Stimulated activated CD8-positive, alpha-beta memory T cell treated with anti-CD3 and anti-CD28 coated beads, Interleukin-12 subunit alpha, Interleukin-12 subunit beta, amount 100 ng/mL, for 24 hours (primary cell): ENCODE measurements at regions not wholly inside any gene's neighbourhood (a gene's known extent, or its start where the extent isn't known, plus 50 kb on each side); places are given as distances from the start of the nearest gene placed in this dataset.

Source experiments
- DNase-seq: peaks from one replicate; pipeline ENCODE4 v3.0.0-alpha.2; 2020; ENCODE audit errors: extremely low read depth

DNA sequence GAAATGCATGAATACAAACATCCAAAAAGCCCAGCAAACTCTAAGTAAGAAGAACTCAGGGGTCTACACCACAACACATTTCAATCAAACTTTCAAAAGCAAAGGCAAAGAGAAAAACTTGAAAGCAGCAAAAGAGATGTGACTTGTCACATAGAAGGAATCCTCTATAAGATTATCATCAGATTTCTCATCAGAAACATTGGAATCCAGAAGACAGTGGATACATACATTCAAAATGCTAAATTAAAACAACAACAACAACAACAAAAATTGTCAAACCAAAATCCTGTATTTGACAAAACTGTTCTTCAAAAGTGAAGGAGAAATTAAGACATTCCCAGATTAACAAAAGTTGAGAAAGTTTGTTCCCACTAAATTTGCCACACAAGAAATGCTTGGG lies 362.7 kb downstream of the ZNF608 start:
- no peak for DNase-seq

GRCh38 chr5:124377386-124377785 lies 369.1 kb downstream of the ZNF608 start:
- DNase-seq: no peak

DNA sequence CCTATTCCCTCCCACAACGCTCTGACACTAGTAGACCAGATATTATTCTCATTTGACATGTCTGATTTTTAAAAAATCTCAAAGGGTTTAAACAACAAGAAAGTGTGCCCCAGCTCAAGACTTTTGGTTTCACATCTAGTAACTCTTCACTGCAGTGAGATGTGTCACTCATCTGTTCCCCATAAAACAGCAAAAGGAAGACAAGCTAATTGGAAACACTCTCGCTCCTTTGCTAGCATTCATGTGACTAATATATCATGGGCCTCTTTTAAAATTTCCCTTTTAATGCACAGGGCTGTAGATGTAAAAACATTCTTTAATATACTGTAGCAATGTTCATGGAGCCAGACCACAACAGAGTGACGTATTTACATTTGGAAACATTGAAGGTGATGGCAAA lies 372.6 kb downstream of the ZNF608 start:
- DNase-seq: no peak

DNA sequence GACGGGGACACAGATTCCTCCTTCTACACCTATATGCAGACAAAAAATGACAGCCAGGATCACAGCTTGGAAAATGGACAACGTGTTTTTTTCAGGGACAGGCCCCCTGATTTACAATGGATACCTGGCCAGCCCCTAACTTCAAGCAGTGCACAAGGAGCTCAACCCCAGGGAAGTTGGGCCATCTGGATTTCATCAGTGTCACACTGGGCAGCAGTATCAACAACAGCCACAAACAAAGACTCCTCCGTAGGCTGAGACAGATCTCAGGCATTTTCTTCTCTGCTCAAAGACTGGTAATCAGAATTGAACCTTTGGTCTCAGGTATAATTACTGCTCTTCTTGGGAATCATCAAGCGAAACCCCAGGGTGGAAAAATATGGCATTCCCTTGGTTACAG lies 374.0 kb downstream of the ZNF608 start:
- no peak for DNase-seq

DNA sequence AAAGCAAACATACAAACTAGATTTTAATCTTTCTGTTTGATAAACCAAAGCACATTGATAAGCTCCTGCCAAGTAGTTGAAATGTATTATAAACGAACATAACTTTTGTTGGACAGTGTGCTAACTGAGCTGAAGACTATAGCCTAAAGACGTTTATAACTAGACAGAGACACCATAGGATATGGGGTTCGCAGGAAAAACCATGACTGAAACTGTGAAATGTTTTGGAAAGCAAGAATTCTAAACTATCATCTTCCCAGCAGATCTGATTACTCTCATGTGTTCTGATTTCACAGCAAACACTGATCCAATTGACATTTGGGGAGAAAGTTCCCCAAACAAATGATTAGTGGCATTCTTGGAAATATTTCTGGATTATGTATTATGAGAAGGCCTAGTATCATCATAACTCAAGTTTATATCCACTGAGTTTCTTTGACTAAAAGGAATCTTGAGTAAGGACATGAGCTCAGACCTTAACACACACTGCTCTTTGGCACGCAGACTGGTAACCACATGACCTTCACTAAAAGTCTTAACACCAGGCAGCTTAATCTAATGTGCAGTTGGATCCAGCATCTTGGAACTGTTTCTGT lies 375.2 kb downstream of the ZNF608 start:
- no peak for DNase-seq

DNA sequence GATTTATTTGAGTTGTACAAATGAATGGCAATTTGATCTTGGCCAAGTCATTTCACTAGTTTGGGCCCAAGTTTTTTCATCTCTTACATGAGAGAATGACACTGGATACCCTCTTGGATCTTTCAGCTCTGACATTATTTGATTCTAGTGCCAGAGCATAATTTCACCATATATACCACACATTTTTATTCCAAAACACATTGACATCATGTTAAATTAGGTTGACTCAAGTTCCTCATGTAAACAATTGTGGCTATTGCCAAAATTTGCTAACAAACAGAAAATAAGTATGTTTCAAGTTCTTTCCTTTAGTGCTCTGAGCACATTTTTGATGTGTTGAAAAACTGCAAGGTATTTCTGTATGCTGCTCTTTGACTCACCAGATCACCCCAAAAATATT lies 375.8 kb downstream of the ZNF608 start:
- DNase-seq: no peak

DNA sequence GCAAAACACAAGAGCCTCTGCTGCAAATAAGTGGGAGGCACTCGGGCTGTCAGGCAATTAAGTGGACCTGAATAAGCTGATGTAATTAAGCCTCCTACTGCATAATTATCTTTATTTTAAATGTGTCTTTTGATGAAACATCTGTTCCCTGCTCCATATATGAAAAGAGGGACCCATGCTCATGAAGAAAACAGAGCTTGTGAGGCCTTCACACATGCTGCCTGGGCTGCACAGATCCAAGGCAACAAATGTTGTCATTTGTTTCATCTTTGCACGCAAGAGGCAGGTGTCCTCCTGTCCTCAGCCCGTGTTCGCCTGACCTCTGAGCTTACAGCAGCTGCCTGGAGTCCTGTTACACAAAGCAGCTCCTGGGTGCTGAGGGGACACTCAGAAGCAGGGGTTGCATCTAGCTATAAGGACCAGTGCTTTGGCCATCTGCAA lies 381.1 kb downstream of the ZNF608 start:
- no peak for DNase-seq

GRCh38 chr5:124355928-124356327 lies 390.5 kb downstream of the ZNF608 start:
- no peak for DNase-seq

GRCh38 chr5:124353016-124353415 lies 393.4 kb downstream of the ZNF608 start:
- DNase-seq: no peak

- DNase-seq: no peak
Measured at GRCh38 chr5:124352312-124352711, 394.1 kb downstream of the ZNF608 start.

DNA sequence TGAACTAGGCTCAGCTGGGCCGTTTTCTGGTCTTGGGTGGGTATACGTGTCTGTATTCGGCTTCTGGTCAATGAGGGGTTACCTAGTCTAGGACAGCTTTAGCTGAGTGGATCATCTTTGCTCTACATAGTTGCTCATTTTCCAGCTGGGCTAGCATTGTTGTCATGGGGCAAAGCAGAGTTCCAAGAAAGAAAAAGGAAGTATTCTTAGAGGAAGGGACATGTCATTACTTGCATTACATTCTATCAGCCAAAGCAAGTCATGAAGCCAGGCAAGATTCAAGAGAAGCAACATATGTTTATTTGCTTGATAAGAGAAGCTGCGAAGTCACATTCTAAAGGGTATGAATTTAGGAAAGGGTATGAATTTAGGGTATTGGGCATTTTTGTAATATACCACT lies 396.5 kb downstream of the ZNF608 start:
- no peak for DNase-seq

DNA sequence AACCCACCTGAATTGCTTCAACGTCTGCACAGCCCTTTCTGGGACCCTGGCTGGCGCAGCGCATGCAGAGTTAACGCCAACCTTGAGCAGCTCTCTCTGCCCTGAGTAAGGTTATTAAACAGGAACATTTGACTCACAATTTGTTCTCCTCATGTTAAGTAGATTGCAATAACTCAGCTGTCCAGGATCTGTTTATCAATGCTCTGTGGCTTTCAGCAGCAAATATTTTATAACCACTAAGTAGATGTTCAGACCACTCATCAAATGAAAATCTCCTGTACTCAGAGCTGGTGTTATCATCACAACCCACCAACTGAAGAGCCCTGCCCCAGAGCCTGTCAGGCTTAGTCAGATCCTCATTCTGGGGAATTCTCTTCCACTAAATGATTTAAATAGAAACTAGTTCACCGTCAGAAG lies 403.0 kb downstream of the ZNF608 start:
- no peak for DNase-seq

- DNase-seq: no peak
Measured at GRCh38 chr5:124342986-124343385, 403.5 kb downstream of the ZNF608 start.

GRCh38 chr5:124342584-124342983 lies 403.9 kb downstream of the ZNF608 start:
- no peak for DNase-seq

GRCh38 chr5:124342027-124342471 lies 404.4 kb downstream of the ZNF608 start:
- no peak for DNase-seq

GRCh38 chr5:124341066-124341858 lies 405.2 kb downstream of the ZNF608 start:
- DNase-seq: no peak

DNA sequence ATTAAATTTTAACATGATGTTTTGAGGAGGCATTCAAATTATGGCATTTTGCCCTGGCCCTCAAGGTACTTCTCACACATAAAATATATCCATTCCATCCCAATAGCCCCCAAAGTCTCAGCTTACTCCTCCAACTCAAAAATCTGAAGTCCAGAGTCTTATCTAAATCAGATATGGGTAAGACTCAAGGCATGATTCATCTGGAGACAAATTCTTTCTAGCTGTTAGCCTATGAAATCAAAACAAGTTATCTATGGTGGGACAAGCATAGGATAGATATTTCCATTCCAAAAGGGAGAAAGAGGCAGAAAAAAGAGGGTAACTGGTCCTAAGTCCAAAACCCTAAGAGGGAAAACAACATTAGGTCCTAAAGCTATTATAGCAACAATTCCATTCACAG lies 408.4 kb downstream of the ZNF608 start:
- no peak for DNase-seq

- no peak for DNase-seq
Measured at GRCh38 chr5:124333298-124333979, 413.0 kb downstream of the ZNF608 start.

DNA sequence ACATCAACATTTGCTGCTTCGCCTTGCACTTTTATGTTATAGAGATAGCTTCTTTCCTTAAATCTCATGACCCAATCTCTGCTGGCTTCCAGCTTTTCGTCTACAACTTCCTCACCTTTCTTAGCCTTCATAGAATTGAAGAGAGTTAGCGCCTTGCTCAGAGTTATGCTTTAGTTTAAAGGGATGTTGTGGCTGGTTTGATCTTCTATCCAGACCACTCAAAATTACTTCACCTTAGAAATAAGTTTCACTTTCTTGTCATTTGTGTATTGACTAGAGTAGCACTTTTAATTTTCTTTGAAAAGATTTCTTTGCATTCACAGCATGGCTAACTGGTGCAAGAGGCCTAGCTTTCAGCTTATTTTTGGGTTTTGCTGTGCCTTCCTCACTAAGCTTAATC lies 414.2 kb downstream of the ZNF608 start:
- no peak for DNase-seq

GRCh38 chr5:124330595-124331220 lies 415.7 kb downstream of the ZNF608 start:
- DNase-seq: no peak

DNA sequence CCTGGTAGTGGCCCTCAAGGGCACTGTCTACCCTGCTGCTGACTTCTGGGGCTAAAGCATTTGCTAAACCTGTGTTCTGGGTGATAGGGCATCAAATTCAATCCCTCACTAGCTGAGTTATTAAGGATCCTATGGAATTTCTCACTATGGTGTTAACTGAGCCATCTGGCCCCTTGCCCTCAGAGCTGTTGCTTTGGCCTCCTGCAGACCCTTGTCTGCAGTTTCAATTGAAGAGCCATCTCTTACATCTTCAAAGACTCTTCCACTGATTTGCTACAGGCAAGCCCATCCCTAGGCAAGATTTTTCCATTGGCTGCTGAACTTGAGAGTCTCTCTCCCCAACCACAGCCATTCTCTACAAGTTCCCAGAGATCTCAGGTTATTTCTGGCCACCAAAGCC lies 418.2 kb downstream of the ZNF608 start:
- DNase-seq: no peak

DNA sequence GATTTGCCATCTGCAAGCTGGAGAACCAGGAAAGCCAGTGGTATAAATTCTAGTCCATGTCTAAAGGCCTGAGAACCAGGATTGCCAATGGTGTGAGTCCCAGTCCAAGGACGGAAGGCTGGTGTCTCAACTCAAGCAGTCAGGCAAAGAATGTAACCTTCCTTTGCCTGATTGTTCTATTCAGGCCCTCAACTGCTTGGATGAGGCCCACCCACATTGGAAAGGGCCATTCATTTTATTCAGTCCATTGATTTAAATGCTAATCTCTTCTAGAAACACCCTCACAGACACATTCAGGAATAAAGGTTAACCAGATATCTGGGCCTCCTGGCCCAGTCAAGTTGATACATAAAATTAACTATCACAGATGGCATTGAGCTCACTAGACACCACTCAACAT lies 427.8 kb downstream of the ZNF608 start:
- no peak for DNase-seq
